Hepatocyte (in vitro differentiated cells): ENCODE measurements at regions not wholly inside any gene's neighbourhood (a gene's known extent, or its start where the extent isn't known, plus 50 kb on each side); places are given as distances from the start of the nearest gene placed in this dataset.

Source experiments
- EZH2 ChIP-seq: fragments of 200-600 bp; sonication (generic); IDR thresholded peaks from 2 replicates; pipeline ENCODE4 v1.6.1; 2016; ENCODE audit warnings: antibody characterized with exemption, mild to moderate bottlenecking, borderline replicate concordance
- EZH2phosphoT487 ChIP-seq: fragments of 200-600 bp; sonication (generic); IDR thresholded peaks from one replicate; pipeline ENCODE4 v1.6.1; 2018; ENCODE audit warnings: antibody characterized with exemption, mild to moderate bottlenecking, low read depth, moderate library complexity; ENCODE audit not compliant: unreplicated experiment, severe bottlenecking
- TF ChIP-seq, protein P1 (sequence below): fragments of 200-600 bp; sonication (generic); IDR thresholded peaks from 2 replicates; pipeline ENCODE4 v1.5.1; 2016; ENCODE audit warnings: antibody characterized with exemption, mild to moderate bottlenecking; ENCODE audit not compliant: poor library complexity

DNA sequence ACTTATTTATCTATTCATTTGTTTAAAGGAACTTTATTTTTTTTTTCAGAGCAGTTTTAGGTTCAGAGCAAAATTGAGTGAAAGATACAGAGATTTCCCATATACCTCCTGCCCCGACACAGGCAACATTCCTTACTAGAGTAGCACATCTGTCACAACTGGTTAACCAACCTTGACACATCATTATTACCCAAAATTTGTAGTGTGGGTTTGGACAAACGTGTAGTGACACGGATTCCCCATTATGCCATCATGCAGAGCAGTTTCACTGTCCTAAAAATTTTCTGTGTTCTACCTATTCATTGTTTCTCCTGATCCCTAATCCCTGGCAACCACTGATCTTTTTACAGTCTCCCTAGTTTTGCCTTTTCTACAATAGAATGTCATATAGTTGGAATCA is 57.3 kb upstream of the LHFPL2 start:
- TF ChIP-seq, protein P1, sequence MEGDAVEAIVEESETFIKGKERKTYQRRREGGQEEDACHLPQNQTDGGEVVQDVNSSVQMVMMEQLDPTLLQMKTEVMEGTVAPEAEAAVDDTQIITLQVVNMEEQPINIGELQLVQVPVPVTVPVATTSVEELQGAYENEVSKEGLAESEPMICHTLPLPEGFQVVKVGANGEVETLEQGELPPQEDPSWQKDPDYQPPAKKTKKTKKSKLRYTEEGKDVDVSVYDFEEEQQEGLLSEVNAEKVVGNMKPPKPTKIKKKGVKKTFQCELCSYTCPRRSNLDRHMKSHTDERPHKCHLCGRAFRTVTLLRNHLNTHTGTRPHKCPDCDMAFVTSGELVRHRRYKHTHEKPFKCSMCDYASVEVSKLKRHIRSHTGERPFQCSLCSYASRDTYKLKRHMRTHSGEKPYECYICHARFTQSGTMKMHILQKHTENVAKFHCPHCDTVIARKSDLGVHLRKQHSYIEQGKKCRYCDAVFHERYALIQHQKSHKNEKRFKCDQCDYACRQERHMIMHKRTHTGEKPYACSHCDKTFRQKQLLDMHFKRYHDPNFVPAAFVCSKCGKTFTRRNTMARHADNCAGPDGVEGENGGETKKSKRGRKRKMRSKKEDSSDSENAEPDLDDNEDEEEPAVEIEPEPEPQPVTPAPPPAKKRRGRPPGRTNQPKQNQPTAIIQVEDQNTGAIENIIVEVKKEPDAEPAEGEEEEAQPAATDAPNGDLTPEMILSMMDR: no peak
- TF ChIP-seq EZH2: no peak
- TF ChIP-seq EZH2phosphoT487: no peak
